Coronary artery (tissue), 2 donors: ENCODE measurements at regions not wholly inside any gene's neighbourhood (a gene's known extent, or its start where the extent isn't known, plus 50 kb on each side); places are given as distances from the start of the nearest gene placed in this dataset.

Source experiments
- DNase-seq: peaks from one replicate; pipeline ENCODE4 v3.0.0-alpha.2; 2017; ENCODE audit warnings: low spot score
- H3K27ac ChIP-seq, 2 donors: fragments of 200-600 bp; sonication (generic); one replicate each; pipeline ENCODE4 v1.5.1; 2016 to 2019
- H3K4me3 ChIP-seq: fragments of 200-600 bp; sonication (generic); 2 replicates; pipeline ENCODE4 v1.5.1; 2016; ENCODE audit warnings: mild to moderate bottlenecking, moderate library complexity
- TF ChIP-seq, protein P1 (sequence below): fragments of 200-600 bp; sonication (generic); IDR thresholded peaks from one replicate; pipeline ENCODE4 v1.5.1; 2019; ENCODE audit warnings: antibody characterized with exemption

DNA sequence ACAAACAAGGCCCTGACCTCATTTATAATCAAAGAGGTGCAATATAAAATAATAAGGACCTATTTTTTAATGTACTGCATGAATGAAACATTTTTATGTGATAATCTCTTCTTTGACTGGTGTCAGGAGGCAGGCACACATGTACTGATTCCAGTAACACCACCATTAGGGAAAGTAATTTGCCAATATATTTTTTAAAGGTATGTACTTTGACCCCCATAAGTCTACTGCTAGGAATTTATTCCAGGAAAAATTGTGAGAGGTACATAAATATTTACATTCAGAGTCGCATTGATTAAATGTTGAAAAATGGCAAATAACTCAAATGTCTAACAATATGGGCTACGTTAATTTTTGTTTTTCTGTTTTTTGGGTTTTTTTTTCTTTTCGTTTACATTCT lies 325.4 kb upstream of the PRDM1 start:
- Histone ChIP-seq H3K27ac (no peak overlapping the region), H3K4me3 (no peak overlapping the region)
- TF ChIP-seq, protein P1, sequence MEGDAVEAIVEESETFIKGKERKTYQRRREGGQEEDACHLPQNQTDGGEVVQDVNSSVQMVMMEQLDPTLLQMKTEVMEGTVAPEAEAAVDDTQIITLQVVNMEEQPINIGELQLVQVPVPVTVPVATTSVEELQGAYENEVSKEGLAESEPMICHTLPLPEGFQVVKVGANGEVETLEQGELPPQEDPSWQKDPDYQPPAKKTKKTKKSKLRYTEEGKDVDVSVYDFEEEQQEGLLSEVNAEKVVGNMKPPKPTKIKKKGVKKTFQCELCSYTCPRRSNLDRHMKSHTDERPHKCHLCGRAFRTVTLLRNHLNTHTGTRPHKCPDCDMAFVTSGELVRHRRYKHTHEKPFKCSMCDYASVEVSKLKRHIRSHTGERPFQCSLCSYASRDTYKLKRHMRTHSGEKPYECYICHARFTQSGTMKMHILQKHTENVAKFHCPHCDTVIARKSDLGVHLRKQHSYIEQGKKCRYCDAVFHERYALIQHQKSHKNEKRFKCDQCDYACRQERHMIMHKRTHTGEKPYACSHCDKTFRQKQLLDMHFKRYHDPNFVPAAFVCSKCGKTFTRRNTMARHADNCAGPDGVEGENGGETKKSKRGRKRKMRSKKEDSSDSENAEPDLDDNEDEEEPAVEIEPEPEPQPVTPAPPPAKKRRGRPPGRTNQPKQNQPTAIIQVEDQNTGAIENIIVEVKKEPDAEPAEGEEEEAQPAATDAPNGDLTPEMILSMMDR: no peak
- no peak for DNase-seq

DNA sequence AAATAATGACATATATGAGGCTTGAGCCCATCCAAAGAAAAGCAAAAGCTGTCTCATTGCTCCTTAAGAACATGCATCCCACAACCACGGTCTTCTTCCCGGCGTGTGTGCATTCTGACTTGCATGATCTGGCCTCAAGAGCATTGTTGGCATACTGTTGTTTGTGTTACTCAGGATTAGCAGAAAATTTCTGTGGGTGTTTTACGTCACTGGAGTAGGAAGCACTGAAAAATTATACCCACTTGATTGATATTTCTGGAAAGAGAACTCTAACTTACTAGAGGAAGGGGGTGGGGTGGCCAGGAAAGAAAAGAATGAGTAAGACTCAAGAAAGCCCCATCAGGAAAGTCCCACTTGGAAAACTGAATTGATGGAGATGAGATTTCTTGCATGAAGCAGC lies 326.2 kb upstream of the PRDM1 start:
- DNase-seq: no peak
- TF ChIP-seq, protein P1: no peak

DNA sequence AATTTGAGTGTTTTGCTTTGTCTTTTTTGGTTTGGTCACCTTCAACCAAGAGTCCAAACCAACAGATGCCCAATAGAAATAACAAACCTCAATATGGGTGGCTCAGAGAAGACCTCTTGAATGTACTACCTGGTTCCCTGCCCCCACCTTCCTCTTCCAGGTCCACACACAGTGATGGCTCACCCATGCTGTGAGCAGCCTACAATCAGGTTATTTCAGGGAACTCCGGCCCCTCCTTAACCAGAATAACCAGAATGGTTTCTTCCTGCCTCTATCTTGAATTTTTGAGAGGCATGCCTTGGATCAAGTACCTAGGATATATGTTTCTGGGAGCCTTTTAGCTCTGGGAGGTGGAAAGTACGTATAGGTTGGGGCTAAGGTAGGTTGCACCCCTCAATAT lies 327.1 kb upstream of the PRDM1 start:
- no peak for DNase-seq
- Histone ChIP-seq H3K4me3 (no peak overlapping the region), H3K27ac (no peak overlapping the region)
- TF ChIP-seq, protein P1: no peak

More for the DNA sequence above, 326.2 kb upstream of the PRDM1 start:
- H3K27ac ChIP-seq: no peak overlapping the region
- H3K4me3 ChIP-seq: no peak overlapping the region

DNA sequence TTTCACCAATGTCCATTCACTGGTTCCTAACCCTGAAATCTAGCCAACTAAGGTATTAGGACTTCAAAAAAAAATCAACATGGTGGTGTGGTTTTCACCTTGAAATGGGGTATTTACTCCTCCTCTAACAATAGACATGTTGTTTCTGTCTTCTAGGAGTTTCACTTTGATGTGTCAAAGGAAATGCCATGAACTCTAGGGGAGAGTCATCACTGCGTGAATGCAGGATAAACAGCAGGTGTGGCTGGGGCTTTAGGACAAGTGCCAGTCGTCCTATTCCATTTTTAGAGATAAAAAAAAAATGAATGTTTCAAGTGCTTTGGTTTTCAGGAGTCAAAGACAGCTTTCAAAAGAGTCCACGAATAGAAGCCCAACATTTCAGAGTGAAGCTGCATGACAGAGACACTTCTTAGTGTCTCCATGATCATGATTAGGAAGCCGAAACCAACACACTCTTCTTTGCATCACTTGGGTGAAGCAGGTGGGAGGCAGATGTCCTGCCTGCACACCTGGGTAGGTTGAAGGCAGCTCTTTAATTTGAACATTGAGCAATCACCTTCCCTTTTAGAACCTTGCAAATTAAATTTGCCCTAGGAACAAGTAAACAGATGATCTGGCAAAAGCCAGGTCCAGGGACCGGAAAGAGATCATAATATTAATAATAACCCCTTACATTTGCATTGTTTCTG lies 328.5 kb upstream of the PRDM1 start:
- Histone ChIP-seq H3K4me3 (no peak overlapping the region), H3K27ac (no peak overlapping the region)
- TF ChIP-seq, protein P1: no peak
- DNase-seq: no peak

DNA sequence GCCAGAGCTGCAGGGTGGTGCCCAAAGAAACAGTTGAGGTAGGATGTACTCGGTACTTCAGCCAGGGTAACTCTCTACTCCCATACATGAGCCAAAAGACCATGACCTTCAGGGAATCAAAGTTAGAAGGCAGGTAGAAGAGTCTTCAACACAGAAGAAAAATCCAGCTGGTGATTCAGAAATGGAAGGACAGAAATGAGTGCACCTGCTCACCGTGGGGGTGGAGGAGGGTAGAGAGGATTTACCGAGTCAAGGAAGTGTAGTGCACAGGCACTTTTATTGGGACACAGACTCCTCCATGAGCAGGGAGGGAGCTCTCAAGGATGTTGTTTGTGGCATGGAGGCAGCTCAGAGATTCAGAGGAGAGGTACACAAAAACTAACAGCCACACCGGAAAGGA lies 330.3 kb upstream of the PRDM1 start:
- no peak for DNase-seq
- no peak overlapping the region for H3K4me3 ChIP-seq
- TF ChIP-seq, protein P1: no peak
- H3K27ac ChIP-seq: no peak overlapping the region

- TF ChIP-seq, protein P1: no peak
- Histone ChIP-seq H3K4me3 (no peak overlapping the region), H3K27ac (no peak overlapping the region)
- DNase-seq: no peak
Measured at GRCh38 chr6:105753620-105754211, 332.4 kb upstream of the PRDM1 start.

DNA sequence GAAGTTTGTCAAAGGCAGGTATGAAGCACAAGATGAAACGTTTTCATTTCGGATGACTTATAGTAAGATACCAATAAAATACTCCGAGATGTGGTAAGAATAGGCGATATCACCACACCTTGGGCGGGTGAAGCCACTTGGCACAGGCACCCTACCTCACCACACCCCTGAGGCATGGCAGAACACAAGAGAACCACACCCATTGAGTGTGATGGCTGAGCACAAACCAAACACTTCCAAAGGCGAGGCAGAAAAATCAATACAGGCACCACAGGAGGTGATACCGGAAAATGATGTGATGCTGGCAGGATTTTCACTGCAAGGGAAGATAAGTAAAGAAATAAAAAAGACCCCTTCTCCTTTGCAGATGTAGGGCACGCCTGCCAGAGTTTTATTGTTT lies 332.9 kb upstream of the PRDM1 start:
- DNase-seq: no peak
- TF ChIP-seq, protein P1: no peak
- Histone ChIP-seq H3K27ac (no peak overlapping the region), H3K4me3 (no peak overlapping the region)
